Glomerular visceral epithelial cell (primary cell): ENCODE measurements at regions not wholly inside any gene's neighbourhood (a gene's known extent, or its start where the extent isn't known, plus 50 kb on each side); places are given as distances from the start of the nearest gene placed in this dataset.
A peak's percentile ranks its signal among the peaks of the same experiment; 100 is the strongest.

Experiments used
- DNase-seq: peaks from one replicate; pipeline ENCODE4 v3.0.0-alpha.2; 2016; ENCODE audit errors: extremely low spot score

GRCh38 chr14:65250162-65250495, 147.8 kb upstream of the MAX start:
- no peak for DNase-seq

GRCh38 chr14:65251213-65251612, 148.9 kb upstream of the MAX start:
- peak; percentile 53 for DNase-seq

- DNase-seq, result no peak
Observed at GRCh38 chr14:65252482-65253255, 150.4 kb upstream of the MAX start.

GRCh38 chr14:65255029-65255545, 152.8 kb upstream of the MAX start:
- peak; percentile 55 for DNase-seq

- no peak for DNase-seq
Observed at GRCh38 chr14:65255583-65256461, 153.5 kb upstream of the MAX start.

GRCh38 chr14:65256714-65257113, 154.4 kb upstream of the MAX start:
- DNase-seq, result no peak

GRCh38 chr14:65257425-65257824, 155.1 kb upstream of the FUT8 start:
- DNase-seq, result no peak

GRCh38 chr14:65258391-65258790, 154.1 kb upstream of the FUT8 start:
- DNase-seq, result peak; percentile 51

- DNase-seq, result no peak
Observed at GRCh38 chr14:65259000-65259399, 153.5 kb upstream of the FUT8 start.

GRCh38 chr14:65260786-65261185, 151.7 kb upstream of the FUT8 start:
- DNase-seq, result no peak

GRCh38 chr14:65261425-65261920, 151.1 kb upstream of the FUT8 start:
- no peak for DNase-seq

GRCh38 chr14:65261946-65262345, 150.6 kb upstream of the FUT8 start:
- DNase-seq, result no peak

- no peak for DNase-seq
Observed at GRCh38 chr14:65263177-65263788, 149.2 kb upstream of the FUT8 start.

GRCh38 chr14:65267856-65268255, 144.7 kb upstream of the FUT8 start:
- DNase-seq, result no peak

- DNase-seq, result no peak
Observed at GRCh38 chr14:65268594-65268993, 143.9 kb upstream of the FUT8 start.

GRCh38 chr14:65269732-65270131, 142.8 kb upstream of the FUT8 start:
- DNase-seq, result no peak

- no peak for DNase-seq
Observed at GRCh38 chr14:65277027-65277426, 135.5 kb upstream of the FUT8 start.

GRCh38 chr14:65277580-65278270, 134.8 kb upstream of the FUT8 start:
- no peak for DNase-seq

- DNase-seq, result no peak
Observed at GRCh38 chr14:65278589-65278988, 133.9 kb upstream of the FUT8 start.

GRCh38 chr14:65279510-65279909, 133.0 kb upstream of the FUT8 start:
- DNase-seq, result no peak

- DNase-seq, result no peak
Observed at GRCh38 chr14:65279958-65280357, 132.6 kb upstream of the FUT8 start.

GRCh38 chr14:65280653-65281052, 131.9 kb upstream of the FUT8 start:
- DNase-seq, result no peak
